OCI-M2 (cell line): ENCODE measurements at regions not wholly inside any gene's neighbourhood (a gene's known extent, or its start where the extent isn't known, plus 50 kb on each side); places are given as distances from the start of the nearest gene placed in this dataset.

Experiments used
- DNase-seq: peaks from one replicate; lab custom pipeline; 2025; ENCODE audit not compliant: unreplicated experiment; lab: John Stamatoyannopoulos, UW

DNA sequence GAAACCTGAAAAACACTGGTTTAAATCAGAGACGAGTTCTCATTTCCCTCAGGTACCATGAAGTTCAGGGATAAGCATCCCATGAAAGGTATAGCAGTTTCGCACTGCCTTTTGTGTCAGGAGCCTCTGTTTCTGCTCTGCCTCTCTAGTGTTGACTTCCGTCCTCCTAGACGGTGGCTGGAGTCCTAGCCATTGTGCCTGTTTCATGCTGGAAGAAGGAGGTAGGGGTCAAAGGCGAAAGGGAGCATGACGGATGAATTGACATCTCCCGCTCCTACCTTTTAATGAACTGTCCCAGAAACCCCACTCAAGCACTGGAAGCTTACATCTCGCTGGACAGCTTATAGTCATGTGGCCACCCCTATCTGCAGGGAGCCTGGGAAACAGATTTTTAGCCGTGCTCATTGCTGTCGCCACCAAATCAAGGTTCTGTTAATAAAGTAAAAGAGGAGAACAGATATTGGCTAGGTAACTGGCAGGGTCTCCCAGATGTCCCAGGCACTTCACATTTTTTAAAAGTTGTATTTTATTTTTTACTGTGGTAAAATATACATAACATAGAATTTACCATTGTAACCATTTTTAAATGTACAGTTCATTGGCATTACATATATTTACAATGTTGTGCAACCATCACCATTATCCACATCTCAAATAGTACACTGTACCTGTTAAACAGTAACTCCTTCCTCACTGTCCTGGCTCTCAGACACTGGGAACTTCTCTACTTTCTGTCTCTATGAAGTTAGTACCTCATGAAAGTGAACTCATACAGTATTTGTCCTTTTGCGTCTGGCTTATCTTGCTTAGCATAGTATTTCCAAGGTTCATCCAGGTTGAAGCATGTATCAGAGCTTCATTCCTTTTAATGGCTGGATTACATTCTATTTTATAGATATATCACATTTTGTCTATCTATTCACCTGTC is 55.0 kb upstream of the CTLA4 start:
- no peak for DNase-seq

DNA sequence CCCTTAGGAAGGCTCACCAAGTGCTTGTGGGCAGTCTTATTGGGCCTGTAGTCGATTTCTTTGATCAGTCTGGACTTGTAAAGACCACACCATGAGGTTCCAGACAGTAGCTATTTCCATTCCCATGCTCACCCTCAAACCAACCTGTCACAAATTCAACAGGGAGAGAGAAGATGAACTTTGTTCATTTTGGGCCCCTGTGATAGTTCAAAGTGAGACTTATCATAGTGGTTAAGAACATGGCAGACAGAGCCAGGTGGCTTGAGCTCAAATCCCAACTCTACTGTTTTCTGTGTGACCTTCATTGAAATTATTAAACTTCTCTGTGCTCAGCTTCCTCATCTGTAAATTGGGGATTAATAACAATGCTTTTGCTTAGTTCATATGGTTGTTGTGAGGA is 53.9 kb upstream of the CTLA4 start:
- DNase-seq, result no peak

DNA sequence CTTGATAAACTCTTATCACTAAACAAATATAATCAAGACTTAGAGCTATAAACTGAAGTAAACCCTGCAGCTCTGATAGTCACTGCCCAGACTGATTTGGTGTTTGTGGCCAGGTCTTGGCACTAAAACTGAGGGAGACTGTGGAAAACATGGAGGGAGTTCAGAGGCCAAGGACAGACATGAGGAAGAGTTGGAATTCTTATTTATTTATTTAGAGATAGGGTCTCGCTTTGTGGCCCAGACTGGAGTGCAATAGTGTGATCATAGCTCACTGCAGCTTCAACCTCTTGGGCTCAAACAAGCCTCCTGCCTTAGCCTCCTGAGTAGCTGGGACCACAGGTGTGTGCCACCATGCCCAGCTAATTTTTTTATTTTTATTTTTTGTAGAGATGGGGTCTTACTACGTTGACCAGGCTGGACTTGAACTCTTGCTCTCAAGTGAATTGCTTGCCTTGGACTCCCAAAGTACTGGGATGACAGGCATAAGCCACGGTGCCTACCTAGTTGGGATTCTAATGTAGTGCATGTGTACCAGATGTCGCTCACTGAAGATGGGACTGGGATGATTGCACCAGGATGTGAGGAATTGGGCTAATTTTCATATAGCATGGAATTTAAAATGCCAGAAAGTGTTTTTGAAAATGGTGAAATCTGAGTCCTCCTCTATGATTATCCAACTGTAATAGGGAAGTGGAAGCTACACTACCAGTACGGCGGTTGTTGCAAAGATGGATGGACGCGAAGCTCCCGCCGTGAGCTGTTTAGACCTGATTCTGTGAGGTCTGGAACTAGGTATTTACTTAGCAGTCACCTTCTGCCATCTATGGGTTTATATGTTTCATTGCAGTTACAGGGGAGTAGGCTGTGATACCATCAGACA is 52.7 kb upstream of the CTLA4 start:
- peak; percentile 11 for DNase-seq

DNA sequence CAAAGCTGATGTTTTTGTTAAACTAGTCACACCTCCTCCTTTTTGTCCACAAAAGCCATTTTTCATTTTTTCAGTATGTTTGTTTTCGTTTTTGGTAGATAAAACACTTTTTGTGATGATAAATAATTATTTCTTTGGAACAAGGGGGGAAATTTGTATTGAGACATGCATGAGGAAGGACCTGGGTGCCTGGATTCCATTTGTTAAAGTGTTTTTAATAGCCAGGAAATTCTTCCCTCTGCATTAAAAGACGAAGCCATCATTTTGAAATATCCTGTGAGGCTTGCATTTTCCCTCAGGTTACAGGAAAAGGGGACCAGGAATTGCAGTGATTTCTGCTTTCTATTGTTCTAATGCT is 52.1 kb upstream of the CTLA4 start:
- no peak for DNase-seq

DNA sequence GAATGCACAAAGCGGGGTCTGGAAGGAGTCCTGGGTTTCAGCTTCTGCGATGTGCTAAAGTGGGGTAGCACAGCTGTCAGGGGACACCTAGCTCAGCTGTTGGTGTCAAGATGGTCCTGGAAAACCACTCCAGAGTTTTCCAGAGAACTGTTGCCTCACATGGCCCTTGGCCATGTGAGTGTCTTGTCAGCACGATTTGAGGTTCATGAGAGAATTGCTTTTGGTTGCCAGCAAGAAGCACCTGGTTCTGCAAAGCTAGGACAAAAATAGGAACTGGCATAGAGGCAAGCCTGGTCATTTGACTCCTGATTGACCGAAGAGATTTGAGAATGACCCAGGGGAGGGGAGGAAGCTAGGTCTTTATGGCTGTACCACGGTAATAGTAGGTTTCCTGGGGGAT is 50.4 kb upstream of the CTLA4 start:
- DNase-seq, result no peak
